GM18870 (cell line): ENCODE measurements at regions not wholly inside any gene's neighbourhood (a gene's known extent, or its start where the extent isn't known, plus 50 kb on each side); places are given as distances from the start of the nearest gene placed in this dataset.

Experiments used
- ATAC-seq: cut with Tn5 transposase; IDR thresholded peaks from one replicate; pipeline ENCODE4 v1.9.1; 2021; ENCODE audit warnings: moderate library complexity; ENCODE audit not compliant: unreplicated experiment

- ATAC-seq, result no peak
Measured at GRCh38 chr4:124483048-124483906, 229.3 kb downstream of the ANKRD50 start.

- no peak for ATAC-seq
Measured at GRCh38 chr4:124484008-124484407, 228.5 kb downstream of the ANKRD50 start.

- ATAC-seq, result no peak
Measured at GRCh38 chr4:124484940-124485339, 227.6 kb downstream of the ANKRD50 start.

GRCh38 chr4:124486423-124486822 lies 226.1 kb downstream of the ANKRD50 start:
- no peak for ATAC-seq

- no peak for ATAC-seq
Measured at GRCh38 chr4:124487651-124488050, 224.9 kb downstream of the ANKRD50 start.

- ATAC-seq, result no peak
Measured at GRCh38 chr4:124491361-124492145, 221.0 kb downstream of the ANKRD50 start.

- no peak for ATAC-seq
Measured at GRCh38 chr4:124499261-124499660, 213.3 kb downstream of the ANKRD50 start.

- no peak for ATAC-seq
Measured at GRCh38 chr4:124501576-124501975, 211.0 kb downstream of the ANKRD50 start.

GRCh38 chr4:124504431-124504830 lies 208.1 kb downstream of the ANKRD50 start:
- no peak for ATAC-seq

GRCh38 chr4:124505211-124505610 lies 207.3 kb downstream of the ANKRD50 start:
- no peak for ATAC-seq

- ATAC-seq, result no peak
Measured at GRCh38 chr4:124509151-124509550, 203.4 kb downstream of the ANKRD50 start.

GRCh38 chr4:124514588-124514987 lies 197.9 kb downstream of the ANKRD50 start:
- ATAC-seq, result no peak

- no peak for ATAC-seq
Measured at GRCh38 chr4:124515591-124515990, 196.9 kb downstream of the ANKRD50 start.

- no peak for ATAC-seq
Measured at GRCh38 chr4:124519196-124519595, 193.3 kb downstream of the ANKRD50 start.

- ATAC-seq, result no peak
Measured at GRCh38 chr4:124523816-124524215, 188.7 kb downstream of the ANKRD50 start.

- no peak for ATAC-seq
Measured at GRCh38 chr4:124525524-124525923, 187.0 kb downstream of the ANKRD50 start.

GRCh38 chr4:124526331-124526730 lies 186.2 kb downstream of the ANKRD50 start:
- no peak for ATAC-seq

- no peak for ATAC-seq
Measured at GRCh38 chr4:124526769-124527168, 185.8 kb downstream of the ANKRD50 start.

GRCh38 chr4:124527364-124527763 lies 185.2 kb downstream of the ANKRD50 start:
- no peak for ATAC-seq

- ATAC-seq, result no peak
Measured at GRCh38 chr4:124529131-124529530, 183.4 kb downstream of the ANKRD50 start.

- no peak for ATAC-seq
Measured at GRCh38 chr4:124530464-124531077, 182.0 kb downstream of the ANKRD50 start.

GRCh38 chr4:124534131-124534530 lies 178.4 kb downstream of the ANKRD50 start:
- ATAC-seq, result no peak
